ENCODE measurements at regions not wholly inside any gene's neighbourhood (a gene's known extent, or its start where the extent isn't known, plus 50 kb on each side); places are given as distances from the start of the nearest gene placed in this dataset.
A peak's percentile ranks its signal among the peaks of the same experiment; 100 is the strongest.
"Not testable (repeated sequence)": the region's sequence is repeated elsewhere in the genome, so short reads cannot be mapped to it uniquely, and the experiment has no call there.

- DNase-seq (ENCODE audit: low read depth in 2 of 2) = no peak
Measured at GRCh38 chr12:58645946-58646345, 274.4 kb downstream of the LRIG3 start.

GRCh38 chr12:58647495-58647894, 272.8 kb downstream of the LRIG3 start:
- no peak for DNase-seq (ENCODE audit: low read depth in 2 of 2)

DNA sequence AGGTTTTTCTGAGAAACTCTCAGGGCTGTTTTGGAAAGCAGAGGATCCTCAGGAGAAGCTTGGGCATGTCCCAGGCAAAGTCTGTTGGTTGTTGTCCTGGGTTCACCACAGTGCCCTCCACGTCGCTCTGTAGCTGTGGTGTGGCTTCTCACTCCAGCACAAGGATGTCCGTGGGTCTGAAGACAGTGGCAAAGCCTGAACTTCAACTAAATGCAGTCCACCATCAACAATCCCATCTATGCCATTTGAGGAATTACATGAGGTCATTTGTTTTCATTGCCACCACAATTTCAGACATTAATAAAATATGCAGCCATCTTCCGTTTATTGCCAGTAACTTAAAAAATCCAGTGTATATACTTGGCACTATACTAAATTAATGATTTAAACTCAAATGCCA, 272.1 kb downstream of the LRIG3 start:
- DNase-seq (ENCODE audit: low read depth in 2 of 2) = no peak

DNA sequence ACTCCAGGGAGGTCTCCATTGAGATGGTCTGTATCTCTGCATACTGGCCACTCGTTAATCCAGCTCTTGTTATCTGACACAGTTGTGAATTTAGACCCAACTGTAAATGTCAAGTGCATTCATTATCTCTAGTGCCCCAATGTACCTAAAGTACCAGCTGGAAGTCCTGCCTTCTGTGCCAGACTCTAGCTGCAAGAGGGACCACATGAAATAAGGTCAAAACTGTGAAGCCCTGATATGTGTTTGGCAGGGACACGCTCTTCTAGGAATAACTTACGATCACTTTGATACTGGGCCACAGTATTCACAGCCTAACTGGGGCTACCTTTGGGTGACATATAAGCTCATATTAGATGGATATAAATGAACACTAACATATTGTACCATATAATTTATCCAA, 268.5 kb downstream of the LRIG3 start:
- DNase-seq (ENCODE audit: low read depth in 2 of 2) = no peak

- no peak for DNase-seq (ENCODE audit: low read depth in 2 of 2)
Measured at GRCh38 chr12:58654021-58654420, 266.3 kb downstream of the LRIG3 start.

- no peak for DNase-seq (ENCODE audit: low read depth in 2 of 2)
Measured at GRCh38 chr12:58655375-58655774, 264.9 kb downstream of the LRIG3 start.

DNA sequence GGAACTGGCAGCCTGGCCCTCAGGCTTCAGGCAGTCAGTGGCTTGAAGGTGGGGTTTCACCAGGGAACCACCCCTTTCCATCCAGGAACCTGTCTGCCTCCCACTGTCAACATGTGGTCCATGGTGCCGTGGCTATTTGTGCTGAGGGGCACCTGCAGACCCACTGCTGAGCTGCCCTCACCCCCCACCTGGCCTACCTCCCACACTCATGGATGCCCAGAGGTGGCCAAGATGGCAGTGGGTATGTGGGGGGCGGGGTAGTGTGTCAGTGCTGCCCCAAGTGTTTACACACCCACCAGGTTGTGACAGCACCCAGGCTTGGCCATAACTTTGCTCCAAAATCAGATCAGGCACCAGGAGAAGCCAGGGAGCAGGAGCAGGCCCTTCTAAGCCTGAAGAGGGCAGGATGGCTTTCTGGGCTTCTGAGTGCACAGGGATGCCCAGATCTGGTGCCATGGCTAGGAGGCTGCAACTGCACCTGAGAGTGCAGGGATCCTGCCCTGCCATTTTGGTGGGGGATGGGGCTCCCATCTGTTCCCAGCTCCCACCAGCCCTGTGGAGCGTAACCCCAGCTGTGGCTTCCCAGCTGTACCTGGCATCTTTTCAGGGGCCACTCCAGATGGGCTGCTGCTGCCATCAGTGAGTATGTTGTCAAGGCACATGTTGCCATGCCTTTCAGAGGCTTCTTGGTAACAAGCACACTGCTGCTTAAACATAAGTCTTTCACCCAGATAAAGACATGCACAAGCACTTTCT, 263.9 kb downstream of the LRIG3 start:
- DNase-seq (ENCODE audit: low read depth in 2 of 2) = no peak

GRCh38 chr12:58657190-58657589, 263.1 kb downstream of the LRIG3 start:
- DNase-seq (ENCODE audit: low read depth in 2 of 2) = peak in 1 of 2 experiments; percentile 19

DNA sequence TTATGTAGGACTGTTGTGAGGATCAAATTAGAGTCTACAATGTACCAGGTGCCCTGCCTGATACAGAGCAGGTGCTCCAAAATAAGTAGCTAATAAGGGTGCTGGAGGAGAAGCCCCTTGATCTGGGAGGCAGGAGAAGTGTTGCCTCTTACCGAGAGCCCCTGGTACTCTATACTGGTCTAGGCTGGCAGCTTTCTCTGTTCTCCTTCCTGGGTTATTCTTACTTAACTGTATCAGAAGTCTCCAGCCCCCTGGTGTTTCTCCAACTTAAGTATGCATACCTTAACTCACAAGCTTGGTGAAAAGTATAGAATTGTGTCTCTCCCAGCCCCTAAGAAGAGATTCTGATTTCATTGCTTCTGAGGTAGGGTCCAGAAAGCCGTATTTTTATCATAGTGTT, 254.9 kb downstream of the LRIG3 start:
- no peak for DNase-seq (ENCODE audit: low read depth in 2 of 2)

- no peak for DNase-seq (ENCODE audit: low read depth in 2 of 2)
Measured at GRCh38 chr12:58668233-58668632, 252.1 kb downstream of the LRIG3 start.

- DNase-seq (ENCODE audit: low read depth in 2 of 2) = no peak
Measured at GRCh38 chr12:58668871-58669270, 251.4 kb downstream of the LRIG3 start.

DNA sequence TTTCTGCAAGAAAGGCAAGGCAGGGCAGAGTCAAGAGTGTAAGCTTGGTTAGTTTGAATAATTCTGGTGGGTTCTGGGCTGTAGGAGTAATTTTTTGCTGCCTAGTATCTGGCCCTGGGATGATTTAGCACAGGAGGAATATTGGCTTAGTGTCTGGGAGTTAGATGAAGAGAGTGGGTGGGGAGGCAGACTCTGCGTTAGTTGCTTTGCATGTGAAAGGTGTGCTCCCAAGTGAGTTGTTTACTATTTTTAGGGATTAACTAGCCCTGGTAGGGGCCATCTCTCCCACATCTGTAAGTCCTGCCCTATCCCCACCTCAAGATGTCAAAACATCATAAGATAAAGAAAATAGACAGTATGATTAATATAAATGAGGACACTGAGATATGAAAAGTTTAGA, 249.7 kb downstream of the LRIG3 start:
- no peak for DNase-seq (ENCODE audit: low read depth in 2 of 2)

DNA sequence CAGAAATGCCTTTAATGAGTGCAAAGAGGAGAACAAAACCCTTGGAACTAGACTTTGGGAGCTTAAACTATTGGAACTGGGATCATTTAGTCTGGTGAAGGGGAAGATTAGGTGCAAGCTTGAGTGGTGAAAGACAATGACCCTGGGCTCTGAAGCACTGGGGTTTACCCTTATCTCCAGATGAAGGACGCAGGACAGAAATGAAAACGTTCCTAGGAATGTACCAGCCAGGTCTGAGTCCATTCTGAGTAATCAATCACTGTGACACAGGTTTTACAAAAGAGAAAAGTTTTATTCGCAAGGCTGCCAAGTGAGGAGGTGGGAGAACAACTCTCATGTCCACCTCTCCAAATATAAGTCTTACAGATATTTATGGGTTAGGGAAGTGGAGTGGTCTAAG, 249.1 kb downstream of the LRIG3 start:
- DNase-seq (ENCODE audit: low read depth in 2 of 2) = no peak

- DNase-seq (ENCODE audit: low read depth in 2 of 2) = no peak
Measured at GRCh38 chr12:58673021-58673420, 247.3 kb downstream of the LRIG3 start.

- DNase-seq (ENCODE audit: low read depth in 2 of 2) = not testable (repeated sequence)
Measured at GRCh38 chr12:58677833-58678232, 242.5 kb downstream of the LRIG3 start.

DNA sequence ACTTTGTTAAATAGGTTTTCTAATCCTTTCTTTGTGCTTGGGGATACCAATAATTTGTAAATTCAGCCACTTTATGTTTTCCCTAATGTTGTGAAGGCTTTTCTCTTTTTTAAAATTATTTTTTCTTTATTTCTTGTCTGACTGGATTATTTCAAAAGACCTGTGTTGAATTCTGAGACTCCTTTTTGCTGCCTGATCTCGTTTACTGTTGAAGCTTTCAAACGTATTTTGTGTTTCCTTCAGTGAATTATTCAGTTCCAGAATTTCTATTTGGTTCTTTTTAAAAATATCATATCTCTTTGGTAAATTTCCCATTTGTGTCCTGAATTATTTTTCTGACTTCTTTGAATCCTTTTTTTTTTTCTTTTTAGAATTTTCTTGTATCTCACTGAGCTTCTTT, 241.6 kb downstream of the LRIG3 start:
- no peak for DNase-seq (ENCODE audit: low read depth in 2 of 2)

GRCh38 chr12:58681730-58682129, 238.6 kb downstream of the LRIG3 start:
- DNase-seq (ENCODE audit: low read depth in 2 of 2) = no peak

DNA sequence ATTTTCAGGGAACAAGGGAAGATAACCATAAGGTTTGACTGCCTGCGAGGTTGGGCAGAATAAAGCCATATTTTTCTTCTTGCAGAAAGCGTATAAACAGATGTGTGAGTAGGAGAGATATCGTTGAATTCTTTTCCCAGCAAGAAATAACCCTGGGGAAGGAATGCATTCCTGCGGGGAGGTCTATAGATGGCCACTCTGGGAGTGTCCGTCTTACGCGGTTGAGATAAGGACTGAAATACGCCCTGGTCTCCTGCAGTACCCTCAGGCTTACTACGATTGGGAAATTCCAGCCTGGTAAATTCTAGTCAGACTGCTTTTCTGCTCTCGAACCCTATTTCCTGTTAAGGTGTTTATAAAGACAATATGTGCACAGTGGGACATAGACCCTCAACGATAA, 225.0 kb downstream of the LRIG3 start:
- DNase-seq (ENCODE audit: low read depth in 2 of 2) = no peak

GRCh38 chr12:58701536-58701935, 218.8 kb downstream of the LRIG3 start:
- DNase-seq (ENCODE audit: low read depth in 2 of 2) = no peak

DNA sequence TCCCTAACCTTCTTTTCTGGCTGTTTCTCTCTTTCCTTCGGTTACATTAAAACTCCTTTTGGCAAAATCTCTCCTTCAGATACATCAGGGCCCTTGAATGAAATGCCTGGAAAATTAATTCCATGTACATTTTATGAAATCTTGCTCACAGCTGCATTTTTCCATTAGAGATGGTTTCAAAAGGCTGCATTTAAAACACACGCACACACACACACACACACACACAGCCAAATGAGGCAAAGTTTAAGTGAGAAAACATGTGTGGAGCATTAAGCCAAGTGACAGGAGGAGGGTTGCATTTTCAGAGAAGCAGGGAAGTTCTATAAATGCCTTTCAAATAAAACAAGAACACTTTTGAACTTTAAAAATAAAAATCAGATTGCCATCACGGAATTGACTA, 216.4 kb downstream of the LRIG3 start:
- DNase-seq (ENCODE audit: low read depth in 2 of 2) = peak; percentile 85 to 87

GRCh38 chr12:58704770-58705169, 215.5 kb downstream of the LRIG3 start:
- DNase-seq (ENCODE audit: low read depth in 2 of 2) = not testable (repeated sequence)

- DNase-seq (ENCODE audit: low read depth in 2 of 2) = no peak
Measured at GRCh38 chr12:58710901-58711300, 209.4 kb downstream of the LRIG3 start.

- DNase-seq (ENCODE audit: low read depth in 2 of 2) = peak; percentile 48 to 63
Measured at GRCh38 chr12:58711974-58712373, 208.3 kb downstream of the LRIG3 start.

DNA sequence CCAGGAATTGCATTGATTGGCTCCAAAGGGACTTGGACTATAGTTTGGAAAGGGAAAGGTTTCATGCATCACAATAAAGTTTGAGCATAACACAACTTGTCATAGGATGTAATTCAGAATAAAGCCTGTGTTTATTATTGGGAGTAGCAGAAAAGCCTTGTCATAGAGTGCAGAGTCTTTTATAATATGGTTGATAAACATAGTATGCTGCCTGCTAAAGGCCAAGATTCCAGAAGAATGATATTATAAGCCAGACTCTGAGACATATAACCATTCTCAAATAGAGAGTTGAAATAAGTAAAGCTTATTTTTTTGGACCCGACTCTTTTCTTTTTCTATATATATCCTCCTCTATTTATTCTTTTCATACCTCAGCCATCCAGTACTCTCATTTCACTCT, 207.3 kb downstream of the LRIG3 start:
- no peak for DNase-seq (ENCODE audit: low read depth in 2 of 2)

All from fibroblast of skin of left biceps (primary cell).